Stomach (tissue), 8 donors: ENCODE measurements at regions not wholly inside any gene's neighbourhood (a gene's known extent, or its start where the extent isn't known, plus 50 kb on each side); places are given as distances from the start of the nearest gene placed in this dataset.
A peak's percentile ranks its signal among the peaks of the same experiment; 100 is the strongest.
"Not testable (repeated sequence)": the region's sequence is repeated elsewhere in the genome, so short reads cannot be mapped to it uniquely, and the experiment has no call there.

ENCODE experiments used
- DNase-seq, 2 donors: peaks; one replicate each; pipeline versions ENCODE4 v3.0.0 to v3.0.0-alpha.2; 2013 to 2019
- H3K27ac ChIP-seq, 5 donors: fragments of 200-600 bp in 4 of 5; sonication (generic) in 4 of 5; one replicate each; pipeline ENCODE4 v1.5.1; 2013 to 2019; ENCODE audit warnings: mild to moderate bottlenecking in 1 of 5, moderate library complexity in 1 of 5
- H3K27me3 ChIP-seq, 3 donors: fragments of 200-600 bp; sonication (generic); one replicate each; pipeline ENCODE4 v1.5.1; 2017 to 2019; ENCODE audit warnings: mixed run types in 1 of 3
- H3K36me3 ChIP-seq, 4 donors: fragments of 200-600 bp; sonication (generic); 1 replicate in 3 of 4; 2 replicates in 1 of 4; pipeline ENCODE4 v1.5.1; 2016 to 2019
- H3K4me1 ChIP-seq, 4 donors: fragments of 200-600 bp; sonication (generic); one replicate each; pipeline ENCODE4 v1.5.1; 2016 to 2019
- H3K4me3 ChIP-seq, 4 donors: fragments of 200-600 bp; sonication (generic) in 3 of 4; one replicate each; pipeline ENCODE4 v1.5.1; 2016 to 2019; ENCODE audit warnings: mild to moderate bottlenecking in 1 of 4
- H3K9me3 ChIP-seq, 4 donors: fragments of 200-600 bp; sonication (generic); one replicate each; pipeline ENCODE4 v1.5.1; 2016 to 2019
- EP300 ChIP-seq: sonication (generic); formaldehyde crosslinking; IDR thresholded peaks from one replicate; pipeline ENCODE4 v1.6.1; 2017; ENCODE audit warnings: antibody characterized with exemption
- POLR2A ChIP-seq, 4 donors: fragments of 450-650 bp; IDR thresholded peaks; one replicate each; pipeline ENCODE4 v1.6.1; 2016; ENCODE audit warnings: antibody characterized with exemption in 4 of 4, control low read depth in 2 of 4, mild to moderate bottlenecking in 1 of 4, moderate library complexity in 1 of 4
- POLR2AphosphoS5 ChIP-seq, 3 donors: sonication (generic); formaldehyde crosslinking; IDR thresholded peaks; one replicate each; pipeline ENCODE4 v1.6.1; 2016; ENCODE audit warnings: antibody characterized with exemption in 3 of 3
- WGBS, 5 donors: extraction: QIAGEN DNeasy Blood & Tissue Kit in 3 of 5; methylation state at CpG; one replicate each; pipeline versions ENCODE4 v1.1.5 to v1.1.7; 2013 to 2018; 5-methylcytosine and 5-hydroxymethylcytosine counted together
- intact Hi-C: fragments of 100-400 bp; cut with DNase I; formaldehyde crosslinking; loops from one replicate; pipeline ENCODE4 v1.15.1; 2023; ENCODE audit warnings: low total_unique reads
- TF ChIP-seq, protein P1 (sequence below), 7 experiments: fragments of 450-650 bp in 4 of 7; fragments of 200-600 bp in 3 of 7; sonication (generic) in 3 of 7; IDR thresholded peaks; one replicate each; pipeline ENCODE4 v1.5.1; 2016 to 2019; ENCODE audit warnings: antibody characterized with exemption in 7 of 7, control low read depth in 2 of 7, mild to moderate bottlenecking in 1 of 7
- donor health status: healthy with polysubstance abuse.
- donor health status: Bipolar disorder and iron deficiency.
- donor health status: healthy.

DNA sequence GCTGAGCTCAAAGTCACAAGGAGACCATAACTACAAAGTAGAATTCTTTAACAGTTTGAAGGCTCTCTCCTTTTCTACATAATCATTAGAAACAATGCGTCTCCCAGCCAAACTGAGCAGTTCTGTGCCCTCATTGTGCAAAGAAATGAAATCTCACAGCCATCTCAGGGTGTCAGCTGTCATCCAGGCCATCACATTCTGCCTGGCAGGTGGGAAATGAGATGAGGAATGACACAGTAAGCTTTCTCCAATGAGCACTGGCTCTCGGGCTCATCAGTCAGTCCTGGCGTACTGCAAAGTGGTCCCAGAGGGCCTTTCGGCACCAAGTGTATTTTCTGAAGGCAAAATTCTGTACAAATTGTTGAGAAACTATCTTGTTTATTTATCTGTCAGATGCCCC lies 306.5 kb downstream of the KCTD12 start:
- no peaks in the 10 kb centered on the region for H3K36me3 ChIP-seq
- 88 to 97% (median 93%) methylated on average over 4 of the region's 4 CpGs for WGBS, 5 donors
- intact Hi-C loops = no loop called here

DNA sequence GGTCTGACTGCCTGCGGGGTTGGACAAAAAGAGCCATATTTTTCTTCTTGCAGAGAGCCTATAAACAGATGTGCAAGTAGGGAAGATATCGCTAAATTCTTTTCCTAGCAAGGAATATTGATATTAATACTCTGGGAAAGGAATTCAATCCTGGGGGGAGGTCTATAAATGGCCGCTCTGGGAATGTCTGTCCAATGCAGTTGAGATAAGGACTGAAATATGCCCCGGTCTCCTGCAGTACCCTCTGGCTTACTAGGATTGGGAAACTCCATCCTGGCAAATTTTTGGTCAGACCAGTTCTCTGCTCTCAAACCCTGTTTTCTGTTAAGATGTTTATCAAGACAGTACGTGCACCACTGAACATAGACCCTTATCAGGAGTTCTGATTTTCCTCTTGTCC lies 310.6 kb downstream of the KCTD12 start:
- H3K36me3 ChIP-seq, intact Hi-C loops, H3K27me3 ChIP-seq, DNase-seq, H3K4me1 ChIP-seq, H3K27ac ChIP-seq, H3K4me3 ChIP-seq: not testable (repeated sequence)
- H3K9me3 ChIP-seq = peaks cover 5 to 35% (median 22%) of the 10 kb centered on the region in 4 donors
- 87 to 93% (median 91%) methylated on average over 5 of the region's 5 CpGs for WGBS, 5 donors

More for the DNA sequence above, 306.5 kb downstream of the KCTD12 start:
- no peak overlapping the region for H3K27ac ChIP-seq
- TF ChIP-seq, protein P1, sequence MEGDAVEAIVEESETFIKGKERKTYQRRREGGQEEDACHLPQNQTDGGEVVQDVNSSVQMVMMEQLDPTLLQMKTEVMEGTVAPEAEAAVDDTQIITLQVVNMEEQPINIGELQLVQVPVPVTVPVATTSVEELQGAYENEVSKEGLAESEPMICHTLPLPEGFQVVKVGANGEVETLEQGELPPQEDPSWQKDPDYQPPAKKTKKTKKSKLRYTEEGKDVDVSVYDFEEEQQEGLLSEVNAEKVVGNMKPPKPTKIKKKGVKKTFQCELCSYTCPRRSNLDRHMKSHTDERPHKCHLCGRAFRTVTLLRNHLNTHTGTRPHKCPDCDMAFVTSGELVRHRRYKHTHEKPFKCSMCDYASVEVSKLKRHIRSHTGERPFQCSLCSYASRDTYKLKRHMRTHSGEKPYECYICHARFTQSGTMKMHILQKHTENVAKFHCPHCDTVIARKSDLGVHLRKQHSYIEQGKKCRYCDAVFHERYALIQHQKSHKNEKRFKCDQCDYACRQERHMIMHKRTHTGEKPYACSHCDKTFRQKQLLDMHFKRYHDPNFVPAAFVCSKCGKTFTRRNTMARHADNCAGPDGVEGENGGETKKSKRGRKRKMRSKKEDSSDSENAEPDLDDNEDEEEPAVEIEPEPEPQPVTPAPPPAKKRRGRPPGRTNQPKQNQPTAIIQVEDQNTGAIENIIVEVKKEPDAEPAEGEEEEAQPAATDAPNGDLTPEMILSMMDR (IDR thresholded peaks at IDR 0.05) = no peak
- TF ChIP-seq POLR2A (IDR thresholded peaks at IDR 0.05) = no peak
- no peak for TF ChIP-seq POLR2AphosphoS5 (IDR thresholded peaks at IDR 0.05)
- TF ChIP-seq EP300 = no peak
- DNase-seq = no peak
- no peaks in the 10 kb centered on the region for H3K4me1 ChIP-seq
- no peaks in the 10 kb centered on the region for H3K27me3 ChIP-seq
- no peak overlapping the region for H3K4me3 ChIP-seq
- peaks cover 5 to 32% (median 20%) of the 10 kb centered on the region in 4 donors for H3K9me3 ChIP-seq

DNA sequence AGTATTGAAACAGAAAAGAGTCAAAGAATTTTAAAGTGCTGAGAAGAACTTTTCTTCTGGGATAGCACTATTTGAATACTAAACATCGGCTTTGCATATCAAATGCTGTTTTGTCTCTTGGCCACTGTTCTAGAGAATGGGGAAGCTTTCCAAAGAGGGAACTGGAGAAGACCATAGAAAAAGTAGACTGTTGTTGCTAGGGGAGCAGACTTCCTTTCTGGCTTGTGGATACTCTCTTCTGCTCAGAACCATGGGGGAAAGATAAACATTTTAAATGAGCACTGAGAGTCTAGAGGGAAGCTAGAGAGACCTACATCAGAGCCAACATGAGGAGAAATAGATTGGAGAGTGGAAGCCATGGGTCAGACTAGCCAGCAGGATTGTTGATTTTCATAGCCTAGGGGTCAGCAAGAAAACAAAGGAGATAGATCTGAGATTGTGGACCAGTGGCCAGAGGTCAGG lies 315.7 kb downstream of the KCTD12 start:
- H3K4me1 ChIP-seq = no peaks in the 10 kb centered on the region
- intact Hi-C loops = no loop called here
- DNase-seq = peak in 1 of 2 donors; percentile 58
- no peaks in the 10 kb centered on the region for H3K36me3 ChIP-seq
- TF ChIP-seq POLR2AphosphoS5 (IDR thresholded peaks at IDR 0.05) = no peak
- no peak for TF ChIP-seq POLR2A (IDR thresholded peaks at IDR 0.05)
- TF ChIP-seq, protein P1 (IDR thresholded peaks at IDR 0.05) = no peak
- H3K27me3 ChIP-seq = no peaks in the 10 kb centered on the region
- WGBS, 5 donors = 72 to 81% (median 76%) methylated on average over 1 of the region's 1 CpG
- no peak overlapping the region for H3K4me3 ChIP-seq
- no peak overlapping the region for H3K27ac ChIP-seq
- H3K9me3 ChIP-seq = peaks cover 0 to 13% (median 7%) of the 10 kb centered on the region in 4 donors

DNA sequence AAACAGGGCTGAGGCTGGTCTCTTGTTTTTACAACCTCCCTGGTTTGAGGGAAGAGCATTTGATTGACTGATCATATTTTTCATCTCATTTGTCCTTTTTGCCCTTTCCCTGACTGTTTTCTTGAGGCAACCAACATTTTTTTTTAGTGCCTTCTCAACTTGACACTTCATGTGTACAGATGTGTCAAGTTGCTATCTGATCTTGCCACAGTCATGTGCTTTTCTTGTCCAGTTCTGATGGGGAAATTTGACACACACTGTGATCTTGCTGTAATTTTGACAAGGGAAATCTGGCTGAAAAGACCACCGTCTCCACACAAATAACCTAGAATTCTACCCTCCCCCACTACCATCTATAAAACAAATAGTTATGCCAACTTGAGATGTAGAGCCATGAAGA lies 329.6 kb downstream of the KCTD12 start:
- H3K4me1 ChIP-seq = no peaks in the 10 kb centered on the region
- no peaks in the 10 kb centered on the region for H3K36me3 ChIP-seq
- intact Hi-C loops = no loop called here
- H3K27me3 ChIP-seq = no peaks in the 10 kb centered on the region
- no peak for DNase-seq
- no peak overlapping the region for H3K27ac ChIP-seq
- no peak overlapping the region for H3K4me3 ChIP-seq
- no peak for TF ChIP-seq POLR2AphosphoS5 (IDR thresholded peaks at IDR 0.05)
- TF ChIP-seq, protein P1 (IDR thresholded peaks at IDR 0.05) = no peak
- TF ChIP-seq POLR2A (IDR thresholded peaks at IDR 0.05) = no peak
- TF ChIP-seq EP300 = no peak
- H3K9me3 ChIP-seq = no peaks in the 10 kb centered on the region
- 50 to 71% (median 63%) methylated on average over 1 of the region's 1 CpG for WGBS, 5 donors

DNA sequence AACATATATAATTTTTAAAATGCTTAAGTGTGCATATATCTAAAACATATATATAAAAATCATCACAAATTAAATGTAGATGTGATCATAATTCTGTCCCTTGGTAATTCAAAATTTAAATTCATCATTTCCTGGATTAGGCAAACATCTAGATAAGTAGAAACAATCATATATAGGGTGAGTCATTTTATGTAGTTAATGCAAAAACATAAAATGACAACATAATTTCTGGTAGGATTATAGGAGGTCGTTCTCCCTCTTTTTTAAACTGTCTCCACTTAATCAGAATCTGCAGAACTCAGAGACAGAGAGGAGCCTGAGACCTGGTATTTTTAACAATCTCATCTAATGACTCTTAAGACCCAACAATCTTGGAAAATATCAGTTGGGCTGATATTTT lies 333.4 kb downstream of the KCTD12 start:
- TF ChIP-seq POLR2A (IDR thresholded peaks at IDR 0.05) (no peak), POLR2AphosphoS5 (IDR thresholded peaks at IDR 0.05) (no peak), EP300 (no peak)
- TF ChIP-seq, protein P1 (IDR thresholded peaks at IDR 0.05) = no peak
- H3K27me3 ChIP-seq = no peaks in the 10 kb centered on the region
- intact Hi-C loops = no loop called here
- H3K4me1 ChIP-seq = no peaks in the 10 kb centered on the region
- no peak overlapping the region for H3K4me3 ChIP-seq
- H3K27ac ChIP-seq = no peak overlapping the region
- no peaks in the 10 kb centered on the region for H3K9me3 ChIP-seq
- DNase-seq = no peak
- no peaks in the 10 kb centered on the region for H3K36me3 ChIP-seq
- 36 to 53% (median 48%) methylated on average over 1 of the region's 1 CpG for WGBS, 5 donors
